ENCODE measurements at regions not wholly inside any gene's neighbourhood (a gene's known extent, or its start where the extent isn't known, plus 50 kb on each side); places are given as distances from the start of the nearest gene placed in this dataset.

GRCh38 chr9:96050048-96050860, 174.8 kb downstream of the ERCC6L2 start:
- H3K36me3 Mint-ChIP-seq (ENCODE audit: low read depth) = no peaks in the 10 kb centered on the region
- no peak overlapping the region for H3K27ac Mint-ChIP-seq
- H3K4me3 Mint-ChIP-seq = no peak overlapping the region
- H3K9me3 Mint-ChIP-seq = peaks cover 17% of the 10 kb centered on the region
- H3K4me1 Mint-ChIP-seq (ENCODE audit: low read depth) = no peaks in the 10 kb centered on the region
- intact Hi-C loops (cut with micrococcal nuclease) = no loop called here
- H3K27me3 Mint-ChIP-seq = peaks cover 11% of the 10 kb centered on the region

- H3K27ac Mint-ChIP-seq = no peak overlapping the region
- intact Hi-C loops (cut with micrococcal nuclease) = no loop called here
- H3K4me1 Mint-ChIP-seq (ENCODE audit: low read depth) = no peaks in the 10 kb centered on the region
These were observed 173.7 kb downstream of the ERCC6L2 start for GRCh38 chr9:96048956-96049831.

GRCh38 chr9:96048104-96048955, 172.8 kb downstream of the ERCC6L2 start:
- peaks cover 8% of the 10 kb centered on the region for H3K9me3 Mint-ChIP-seq
- H3K27me3 Mint-ChIP-seq = peaks cover 11% of the 10 kb centered on the region
- H3K4me3 Mint-ChIP-seq = no peak overlapping the region
- intact Hi-C loops (cut with micrococcal nuclease) = no loop called here
- no peaks in the 10 kb centered on the region for H3K36me3 Mint-ChIP-seq (ENCODE audit: low read depth)
- H3K4me1 Mint-ChIP-seq (ENCODE audit: low read depth) = no peaks in the 10 kb centered on the region
- H3K27ac Mint-ChIP-seq = no peak overlapping the region

More at GRCh38 chr9:96048956-96049831, 173.7 kb downstream of the ERCC6L2 start:
- Mint-ChIP-seq H3K4me3 (no peak overlapping the region), H3K36me3 (ENCODE audit: low read depth) (no peaks in the 10 kb centered on the region), H3K9me3 (peaks cover 12% of the 10 kb centered on the region), H3K27me3 (peaks cover 11% of the 10 kb centered on the region)

GRCh38 chr9:96047741-96048103, 172.2 kb downstream of the ERCC6L2 start:
- H3K36me3 Mint-ChIP-seq (ENCODE audit: low read depth) = no peaks in the 10 kb centered on the region
- H3K27ac Mint-ChIP-seq = no peak overlapping the region
- intact Hi-C loops (cut with micrococcal nuclease) = no loop called here
- H3K4me1 Mint-ChIP-seq (ENCODE audit: low read depth) = no peaks in the 10 kb centered on the region
- no peak overlapping the region for H3K4me3 Mint-ChIP-seq
- H3K9me3 Mint-ChIP-seq = peaks cover 8% of the 10 kb centered on the region
- H3K27me3 Mint-ChIP-seq = peaks cover 9% of the 10 kb centered on the region

- no peaks in the 10 kb centered on the region for H3K36me3 Mint-ChIP-seq (ENCODE audit: low read depth)
- peaks cover 9% of the 10 kb centered on the region for H3K27me3 Mint-ChIP-seq
- intact Hi-C loops (cut with micrococcal nuclease) = no loop called here
- H3K9me3 Mint-ChIP-seq = peaks cover 8% of the 10 kb centered on the region
- H3K4me1 Mint-ChIP-seq (ENCODE audit: low read depth) = no peaks in the 10 kb centered on the region
- no peak overlapping the region for H3K27ac Mint-ChIP-seq
- no peak overlapping the region for H3K4me3 Mint-ChIP-seq
These were observed 171.7 kb downstream of the ERCC6L2 start for GRCh38 chr9:96047116-96047639.

GRCh38 chr9:96045811-96046210, 170.3 kb downstream of the ERCC6L2 start:
- H3K36me3 Mint-ChIP-seq (ENCODE audit: low read depth) = no peaks in the 10 kb centered on the region
- no peak overlapping the region for H3K4me3 Mint-ChIP-seq
- peaks cover 9% of the 10 kb centered on the region for H3K27me3 Mint-ChIP-seq
- H3K4me1 Mint-ChIP-seq (ENCODE audit: low read depth) = no peaks in the 10 kb centered on the region
- H3K9me3 Mint-ChIP-seq = no peaks in the 10 kb centered on the region
- no peak overlapping the region for H3K27ac Mint-ChIP-seq
- intact Hi-C loops (cut with micrococcal nuclease) = no loop called here

- Mint-ChIP-seq H3K36me3 (ENCODE audit: low read depth) (no peaks in the 10 kb centered on the region), H3K4me3 (no peak overlapping the region), H3K27ac (no peak overlapping the region), H3K9me3 (peaks cover 2% of the 10 kb centered on the region), H3K27me3 (peaks cover 9% of the 10 kb centered on the region), H3K4me1 (ENCODE audit: low read depth) (no peaks in the 10 kb centered on the region)
- intact Hi-C loops (cut with micrococcal nuclease) = no loop called here
These were observed 168.9 kb downstream of the ERCC6L2 start for GRCh38 chr9:96044401-96044800.

GRCh38 chr9:96040591-96041461, 165.3 kb downstream of the ERCC6L2 start:
- H3K9me3 Mint-ChIP-seq = peaks cover 26% of the 10 kb centered on the region
- H3K4me3 Mint-ChIP-seq = no peak overlapping the region
- no peaks in the 10 kb centered on the region for H3K4me1 Mint-ChIP-seq (ENCODE audit: low read depth)
- no peaks in the 10 kb centered on the region for H3K36me3 Mint-ChIP-seq (ENCODE audit: low read depth)
- peaks cover 4% of the 10 kb centered on the region for H3K27me3 Mint-ChIP-seq
- no peak overlapping the region for H3K27ac Mint-ChIP-seq
- intact Hi-C loops (cut with micrococcal nuclease) = no loop called here

GRCh38 chr9:96038914-96039313, 163.4 kb downstream of the ERCC6L2 start:
- H3K4me1 Mint-ChIP-seq (ENCODE audit: low read depth) = no peaks in the 10 kb centered on the region
- no peak overlapping the region for H3K4me3 Mint-ChIP-seq
- peaks cover 26% of the 10 kb centered on the region for H3K9me3 Mint-ChIP-seq
- no peaks in the 10 kb centered on the region for H3K36me3 Mint-ChIP-seq (ENCODE audit: low read depth)
- intact Hi-C loops (cut with micrococcal nuclease) = no loop called here
- H3K27me3 Mint-ChIP-seq = peaks cover 9% of the 10 kb centered on the region
- H3K27ac Mint-ChIP-seq = no peak overlapping the region

GRCh38 chr9:96038271-96038670, 162.8 kb downstream of the ERCC6L2 start:
- Mint-ChIP-seq H3K27me3 (peaks cover 9% of the 10 kb centered on the region), H3K4me1 (ENCODE audit: low read depth) (no peaks in the 10 kb centered on the region), H3K27ac (no peak overlapping the region), H3K4me3 (no peak overlapping the region), H3K36me3 (ENCODE audit: low read depth) (no peaks in the 10 kb centered on the region), H3K9me3 (peaks cover 26% of the 10 kb centered on the region)
- intact Hi-C loops (cut with micrococcal nuclease) = no loop called here

- Mint-ChIP-seq H3K4me3 (no peak overlapping the region), H3K27me3 (peaks cover 18% of the 10 kb centered on the region), H3K36me3 (ENCODE audit: low read depth) (no peaks in the 10 kb centered on the region), H3K4me1 (ENCODE audit: low read depth) (peaks cover 2% of the 10 kb centered on the region), H3K27ac (no peak overlapping the region), H3K9me3 (peaks cover 26% of the 10 kb centered on the region)
- intact Hi-C loops (cut with micrococcal nuclease) = no loop called here
These were observed 159.1 kb downstream of the ERCC6L2 start for GRCh38 chr9:96034553-96035122.

- H3K4me3 Mint-ChIP-seq = no peak overlapping the region
- no peak overlapping the region for H3K27ac Mint-ChIP-seq
- H3K9me3 Mint-ChIP-seq = peaks cover 19% of the 10 kb centered on the region
- peaks cover 4% of the 10 kb centered on the region for H3K4me1 Mint-ChIP-seq (ENCODE audit: low read depth)
- peaks cover 22% of the 10 kb centered on the region for H3K27me3 Mint-ChIP-seq
- no peaks in the 10 kb centered on the region for H3K36me3 Mint-ChIP-seq (ENCODE audit: low read depth)
- intact Hi-C loops (cut with micrococcal nuclease) = no loop called here
These were observed 158.4 kb downstream of the ERCC6L2 start for GRCh38 chr9:96033896-96034295.

Data from dendritic cell treated with granulocyte-macrophage colony-stimulating factor and Interleukin-4, amounts not matched to agents 40 ng/mL and 50 ng/mL, for 4 days (primary cell).